HepG2 (cell line): ENCODE measurements at regions not wholly inside any gene's neighbourhood (a gene's known extent, or its start where the extent isn't known, plus 50 kb on each side); places are given as distances from the start of the nearest gene placed in this dataset.

Source experiments
- ATAC-seq: fragments of 200-7000 bp; cut with Tn5 transposase; 3 replicates; pipeline ENCODE4 v1.9.1; 2020; ENCODE audit warnings: mild to moderate bottlenecking, moderate library complexity
- BruUV-seq: library from RNA; stranded (reverse); fragments of 400-500 nt; replicated peaks from 2 replicates; lab custom pipeline; 2021; lab: Mats Ljungman, UMichigan
- CTCF ChIA-PET: fragments of 300-600 bp; formaldehyde crosslinking; extraction: SDS; loops from one replicate; lab custom pipeline; 2021; ENCODE audit warnings: low total read pairs, inconsistent platforms, low intra/inter-chr PET ratio; lab: Yijun Ruan, JAX
- POLR2A ChIA-PET: fragments of 350-600 bp; sonication (Branson Sonifier 250); formaldehyde crosslinking; loops from one replicate; lab custom pipeline; 2020; ENCODE audit warnings: antibody characterized with exemption, inconsistent platforms; lab: Yijun Ruan, JAX
- DNase-seq: peaks from one replicate; pipeline ENCODE4 v3.0.0-alpha.2; 2015; ENCODE audit warnings: low spot score
- FAIRE-seq: peaks from 3 replicates; lab custom pipeline; 2011; peaks lifted over from hg19 to GRCh38; lab: Jason Lieb, UNC
- H2AFZ ChIP-seq: one replicate; pipeline ENCODE4 v1.6.1; 2011; ENCODE audit warnings: low read length, inconsistent platforms
- H3K27ac ChIP-seq: fragments of 300-600 bp; 3 replicates; pipeline ENCODE4 v1.8.0; 2011; ENCODE audit warnings: mixed run types, mild to moderate bottlenecking, mixed read lengths, low read length, inconsistent platforms; ENCODE audit not compliant: insufficient read depth; ENCODE audit errors: extremely low read length
- H3K27me3 ChIP-seq, 2 experiments: fragments of 200-600 bp in 1 of 2; 2 replicates in 1 of 2; 3 replicates in 1 of 2; pipeline versions ENCODE4 v1.6.0 to v1.8.0; 2011; ENCODE audit warnings: low read length in 2 of 2, mild to moderate bottlenecking in 2 of 2, moderate library complexity in 2 of 2, inconsistent platforms in 1 of 2; ENCODE audit not compliant: insufficient read depth in 2 of 2, control insufficient read depth in 1 of 2
- H3K36me3 ChIP-seq, 2 experiments: fragments of 200-600 bp in 1 of 2; replicated peaks in 1 of 2; 2 replicates in 1 of 2; 3 replicates in 1 of 2; pipeline versions ENCODE4 v1.5.1 to v1.8.0; 2011; ENCODE audit warnings: low read length in 2 of 2, inconsistent platforms in 1 of 2; ENCODE audit not compliant: insufficient read depth in 2 of 2, control insufficient read depth in 1 of 2
- H3K4me1 ChIP-seq: 2 replicates; pipeline ENCODE4 v1.5.1; 2012; ENCODE audit warnings: low read length, inconsistent platforms; ENCODE audit not compliant: insufficient read depth
- H3K4me2 ChIP-seq: 2 replicates; pipeline ENCODE4 v1.6.0; 2011; ENCODE audit warnings: low read depth, low read length, inconsistent platforms
- H3K4me3 ChIP-seq, 3 experiments: fragments of 200-600 bp in 1 of 3; sonication (generic), shearing (Covaris generic) in 1 of 3; replicated peaks in 1 of 3; 2 replicates each; pipeline ENCODE4 v1.5.1; 2011 to 2016; ENCODE audit warnings: low read length in 3 of 3, inconsistent platforms in 2 of 3, low read depth in 2 of 3, mild to moderate bottlenecking in 2 of 3, control low read depth in 1 of 3, mixed read lengths in 1 of 3; ENCODE audit not compliant: insufficient read depth in 1 of 3
- H3K79me2 ChIP-seq: one replicate; pipeline ENCODE4 v1.6.1; 2011; ENCODE audit warnings: low read length, inconsistent platforms; ENCODE audit not compliant: insufficient read depth
- H3K9ac ChIP-seq: 2 replicates; pipeline ENCODE4 v1.6.0; 2011; ENCODE audit warnings: mild to moderate bottlenecking, low read depth, low read length, inconsistent platforms; ENCODE audit not compliant: insufficient read depth
- H3K9me3 ChIP-seq: 2 replicates; pipeline ENCODE4 v1.5.1; 2012; ENCODE audit warnings: mild to moderate bottlenecking, low read length
- H4K20me1 ChIP-seq: 2 replicates; pipeline ENCODE4 v1.6.0; 2011; ENCODE audit warnings: inconsistent platforms, mild to moderate bottlenecking, low read length, moderate library complexity; ENCODE audit not compliant: insufficient read depth
- ARNT2 ChIP-seq: sonication (generic); formaldehyde crosslinking; IDR thresholded peaks from 2 replicates; pipeline ENCODE4 v1.8.0; 2022; ENCODE audit warnings: mild to moderate bottlenecking, low read depth, missing genetic modification reagents, moderate library complexity
- CREB1 ChIP-seq, 2 experiments: fragments of 450-650 bp in 1 of 2; IDR thresholded peaks; 2 replicates each; pipeline ENCODE4 v1.6.1; 2016 to 2017; ENCODE audit warnings: control low read depth in 1 of 2, mild to moderate bottlenecking in 1 of 2, missing compliant biosample characterization in 1 of 2, missing genetic modification characterization in 1 of 2
- FOXP4 ChIP-seq: sonication (generic); formaldehyde crosslinking; IDR thresholded peaks from 2 replicates; pipeline ENCODE4 v1.4.0; 2020; ENCODE audit warnings: missing genetic modification reagents
- HNF4G ChIP-seq, 2 experiments: sonication (generic) in 1 of 2; formaldehyde crosslinking in 1 of 2; IDR thresholded peaks; 2 replicates each; pipeline versions ENCODE4 v1.4.0 to v1.6.1; 2011 to 2020; ENCODE audit warnings: borderline replicate concordance in 2 of 2, low read depth in 2 of 2, mild to moderate bottlenecking in 2 of 2, low read length in 1 of 2, missing genetic modification reagents in 1 of 2, moderate library complexity in 1 of 2
- PCBP2 ChIP-seq: fragments of 200-400 bp; formaldehyde crosslinking; optimal IDR thresholded peaks from 2 replicates; pipeline ENCODE3; 2018; ENCODE audit warnings: low read length, low read depth; ENCODE audit not compliant: poor library complexity, severe bottlenecking
- PTBP1 ChIP-seq: fragments of 200-400 bp; formaldehyde crosslinking; IDR thresholded peaks from 2 replicates; pipeline ENCODE4 v1.6.1; 2018; ENCODE audit warnings: low read length, low read depth; ENCODE audit not compliant: poor library complexity, severe bottlenecking
- SMARCC2 ChIP-seq: fragments of 450-650 bp; IDR thresholded peaks from 2 replicates; pipeline ENCODE4 v1.6.1; 2017; ENCODE audit warnings: antibody characterized with exemption, mild to moderate bottlenecking
- SUZ12 ChIP-seq: fragments of 150-350 bp; IDR thresholded peaks from 2 replicates; pipeline ENCODE4 v1.6.1; 2014; ENCODE audit warnings: low read depth, low read length
- TRAFD1 ChIP-seq: sonication (generic); formaldehyde crosslinking; IDR thresholded peaks from 2 replicates; pipeline ENCODE4 v1.5.1; 2020; ENCODE audit warnings: missing genetic modification reagents, mild to moderate bottlenecking, borderline replicate concordance
- ZBTB39 ChIP-seq: sonication (generic); formaldehyde crosslinking; IDR thresholded peaks from 2 replicates; pipeline ENCODE4 v1.5.0; 2020; ENCODE audit warnings: missing genetic modification reagents
- ZBTB7B ChIP-seq: sonication (generic); formaldehyde crosslinking; IDR thresholded peaks from 2 replicates; pipeline ENCODE4 v1.4.0; 2020; ENCODE audit warnings: missing genetic modification reagents
- ZEB1 ChIP-seq: IDR thresholded peaks from 2 replicates; pipeline ENCODE4 v1.6.1; 2012; ENCODE audit warnings: mild to moderate bottlenecking, low read depth, inconsistent platforms; ENCODE audit not compliant: insufficient replicate concordance
- ZNF10 ChIP-seq: sonication (generic); formaldehyde crosslinking; IDR thresholded peaks from 2 replicates; pipeline ENCODE4 v1.4.0; 2020; ENCODE audit warnings: mild to moderate bottlenecking, low read depth, missing genetic modification reagents, borderline replicate concordance
- ZNF512B ChIP-seq: sonication (generic); formaldehyde crosslinking; IDR thresholded peaks from 2 replicates; pipeline ENCODE4 v1.5.1; 2020; ENCODE audit warnings: missing genetic modification reagents, mild to moderate bottlenecking, borderline replicate concordance
- ZNF747 ChIP-seq: sonication (generic); formaldehyde crosslinking; IDR thresholded peaks from 2 replicates; pipeline ENCODE4 v1.8.1; 2023; ENCODE audit warnings: missing genetic modification reagents, mild to moderate bottlenecking, borderline replicate concordance
- ZNF772 ChIP-seq: sonication (generic); formaldehyde crosslinking; IDR thresholded peaks from 2 replicates; pipeline ENCODE4 v1.5.0; 2020; ENCODE audit warnings: mild to moderate bottlenecking, missing genetic modification reagents
- WGBS: methylation state at CpG from one replicate; pipeline ENCODE4 v1.1.6; 2017; ENCODE audit warnings: low lambda C conversion rate; 5-methylcytosine and 5-hydroxymethylcytosine counted together
- in situ Hi-C: cut with HindIII; loops from 2 replicates; pipeline ENCODE4 v1.10.0; 2017; ENCODE audit warnings: low pct_unique_long_range_greater_than_20kb; ENCODE audit not compliant: extremely low pct_ligation_motif_present
- intact Hi-C: fragments of 100-400 bp; cut with micrococcal nuclease; formaldehyde crosslinking; loops from one replicate; pipeline ENCODE4 v1.10.0; 2022; ENCODE audit not compliant: unreplicated experiment

GRCh38 chr4:27518876-27519275 is 658.2 kb downstream of the STIM2 start:
- DNase-seq (no peak), ATAC-seq (no peak), FAIRE-seq (no peak)
- no peak overlapping the region for H3K4me3 ChIP-seq
- H3K27ac ChIP-seq, result no peak overlapping the region
- H3K27me3 ChIP-seq, result no peaks in the 10 kb centered on the region
- CTCF ChIA-PET, result no interaction called here
- WGBS, result 4% methylated on average over 2 of the region's 2 CpGs
- no peak overlapping the region for H3K4me2 ChIP-seq
- no peaks in the 10 kb centered on the region for H3K36me3 ChIP-seq
- no peak overlapping the region for H2AFZ ChIP-seq
- BruUV-seq, result no TSS peak
- H3K9ac ChIP-seq, result no peak overlapping the region
- no peaks in the 10 kb centered on the region for H4K20me1 ChIP-seq
- H3K9me3 ChIP-seq, result peaks cover 26% of the 10 kb centered on the region; the same call in 1 of the 2 replicates
- no peaks in the 10 kb centered on the region for H3K79me2 ChIP-seq
- POLR2A ChIA-PET, result no interaction called here
- no peaks in the 10 kb centered on the region for H3K4me1 ChIP-seq
- in situ Hi-C loops (no loop called here), intact Hi-C loops (no loop called here)
- no peak for TF ChIP-seq ZNF512B (CRISPR knock-in tag)
- TF ChIP-seq ZBTB7B (CRISPR knock-in tag), result no peak
- TF ChIP-seq ZNF747 (CRISPR knock-in tag), result no peak
- no peak for TF ChIP-seq SUZ12
- no peak for TF ChIP-seq FOXP4 (CRISPR knock-in tag)
- no peak for TF ChIP-seq ZNF10 (CRISPR knock-in tag)
- TF ChIP-seq SMARCC2, result no peak
- TF ChIP-seq ARNT2 (CRISPR knock-in tag), result no peak
- TF ChIP-seq HNF4G (IDR thresholded peaks at IDR 0.05; ENCODE audit: borderline replicate concordance, low read depth, low read length), result no peak
- no peak for TF ChIP-seq HNF4G (CRISPR knock-in tag; IDR thresholded peaks at IDR 0.05; ENCODE audit: borderline replicate concordance, low read depth)
- no peak for TF ChIP-seq ZBTB39 (CRISPR knock-in tag)
- TF ChIP-seq ZEB1, result no peak
- TF ChIP-seq TRAFD1 (CRISPR knock-in tag), result no peak
- TF ChIP-seq ZNF772 (CRISPR knock-in tag), result no peak
- no peak for TF ChIP-seq CREB1 (IDR thresholded peaks at IDR 0.05)
- TF ChIP-seq CREB1 (CRISPR knock-in tag; IDR thresholded peaks at IDR 0.05), result no peak
- no peak for TF ChIP-seq PCBP2
- no peak for TF ChIP-seq PTBP1
